Activated T-helper 17 cell treated with anti-CD3 and anti-CD28 coated beads, Interleukin-2, amount 50 U/mL, for 72 hours (primary cell): ENCODE measurements at regions not wholly inside any gene's neighbourhood (a gene's known extent, or its start where the extent isn't known, plus 50 kb on each side); places are given as distances from the start of the nearest gene placed in this dataset.

Experiments used
- ATAC-seq: fragments of 150-1000 bp; cut with Tn5 transposase; replicated peaks from 2 replicates; pipeline ENCODE4 v1.10.0; 2021; ENCODE audit warnings: mild to moderate bottlenecking, moderate library complexity
- H3K27ac Mint-ChIP-seq: one replicate; pipeline ENCODE4 v1.8.0; 2022; ENCODE audit warnings: mixed read lengths
- H3K27me3 Mint-ChIP-seq: one replicate; pipeline ENCODE4 v1.8.0; 2022; ENCODE audit warnings: mixed read lengths
- H3K36me3 Mint-ChIP-seq: one replicate; pipeline ENCODE4 v1.8.0; 2022; ENCODE audit warnings: low read depth, mild to moderate bottlenecking, mixed read lengths
- H3K4me1 Mint-ChIP-seq: one replicate; pipeline ENCODE4 v1.8.0; 2022; ENCODE audit warnings: mixed read lengths
- H3K4me3 Mint-ChIP-seq: one replicate; pipeline ENCODE4 v1.8.0; 2022; ENCODE audit warnings: mild to moderate bottlenecking, mixed read lengths
- H3K9me3 Mint-ChIP-seq: one replicate; pipeline ENCODE4 v1.8.0; 2022; ENCODE audit warnings: mixed read lengths

DNA sequence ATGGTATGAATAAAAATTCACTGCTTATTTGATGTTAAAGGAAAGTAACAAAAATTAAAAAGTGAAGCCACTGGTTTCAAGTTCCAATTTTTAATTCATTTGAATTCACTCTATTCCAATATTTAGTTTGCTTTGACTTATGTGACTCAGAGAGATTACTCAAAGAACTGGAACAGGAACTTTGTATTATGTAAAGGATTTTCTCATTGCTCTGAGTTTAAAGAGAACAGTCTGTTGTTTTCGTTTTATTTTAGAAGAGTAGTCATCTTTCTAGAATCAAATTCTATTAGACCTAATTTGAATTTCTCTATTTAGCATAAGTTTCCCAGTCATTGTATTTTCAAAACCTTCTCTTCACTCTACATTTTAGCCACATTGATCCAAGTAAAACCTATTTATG is 300.1 kb upstream of the SLC8A1 start:
- peaks cover 5% of the 10 kb centered on the region for H3K9me3 Mint-ChIP-seq
- no peak overlapping the region for H3K27ac Mint-ChIP-seq
- no peaks in the 10 kb centered on the region for H3K4me1 Mint-ChIP-seq
- H3K4me3 Mint-ChIP-seq: no peak overlapping the region
- no peaks in the 10 kb centered on the region for H3K36me3 Mint-ChIP-seq
- ATAC-seq: no peak
- no peaks in the 10 kb centered on the region for H3K27me3 Mint-ChIP-seq

DNA sequence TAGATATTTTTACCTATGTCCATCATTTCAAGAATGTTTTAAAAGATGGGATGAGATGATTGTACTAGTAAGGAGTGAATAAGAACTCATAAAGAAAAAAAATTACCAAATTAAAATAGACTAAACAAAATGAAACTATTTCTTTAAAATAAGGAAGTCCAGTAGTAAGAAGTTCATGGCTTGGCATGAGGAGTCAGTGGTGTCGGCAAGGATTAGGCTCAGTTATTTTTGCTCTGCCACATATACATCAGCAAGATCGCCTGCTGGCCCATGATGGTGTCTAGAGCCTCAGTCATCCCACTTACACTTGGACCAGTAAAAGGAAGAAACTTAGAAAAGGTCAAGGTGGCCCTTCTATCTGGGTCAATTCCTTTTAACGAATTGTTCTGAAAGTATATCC is 300.9 kb upstream of the SLC8A1 start:
- Mint-ChIP-seq H3K9me3 (no peaks in the 10 kb centered on the region), H3K27me3 (no peaks in the 10 kb centered on the region)

DNA sequence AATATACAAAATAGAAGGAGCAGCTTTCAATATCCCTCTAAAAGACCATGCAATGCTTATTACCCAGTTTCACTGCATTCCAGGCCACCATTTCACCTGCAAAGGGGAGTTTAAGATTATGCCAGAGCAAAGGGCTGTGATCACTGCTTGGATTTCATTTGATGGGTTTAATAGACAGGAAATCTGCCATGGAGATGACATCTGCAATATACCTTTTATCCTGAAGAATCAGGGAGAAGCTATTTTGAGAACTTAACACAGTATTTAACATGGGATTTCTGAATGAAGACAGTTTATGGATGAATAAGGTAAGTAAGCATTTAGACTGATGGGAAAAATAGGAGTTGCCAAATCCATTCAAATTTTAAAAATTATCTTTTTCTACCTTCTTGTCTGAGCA is 303.0 kb upstream of the SLC8A1 start:
- peaks cover 3% of the 10 kb centered on the region for H3K9me3 Mint-ChIP-seq
- H3K27ac Mint-ChIP-seq: no peak overlapping the region
- H3K4me1 Mint-ChIP-seq: no peaks in the 10 kb centered on the region
- H3K27me3 Mint-ChIP-seq: no peaks in the 10 kb centered on the region
- no peak for ATAC-seq
- H3K36me3 Mint-ChIP-seq: no peaks in the 10 kb centered on the region
- no peak overlapping the region for H3K4me3 Mint-ChIP-seq

More for the DNA sequence above, 300.9 kb upstream of the SLC8A1 start:
- no peaks in the 10 kb centered on the region for H3K36me3 Mint-ChIP-seq
- H3K4me1 Mint-ChIP-seq: no peaks in the 10 kb centered on the region
- no peak overlapping the region for H3K27ac Mint-ChIP-seq
- H3K4me3 Mint-ChIP-seq: no peak overlapping the region
- ATAC-seq: no peak

DNA sequence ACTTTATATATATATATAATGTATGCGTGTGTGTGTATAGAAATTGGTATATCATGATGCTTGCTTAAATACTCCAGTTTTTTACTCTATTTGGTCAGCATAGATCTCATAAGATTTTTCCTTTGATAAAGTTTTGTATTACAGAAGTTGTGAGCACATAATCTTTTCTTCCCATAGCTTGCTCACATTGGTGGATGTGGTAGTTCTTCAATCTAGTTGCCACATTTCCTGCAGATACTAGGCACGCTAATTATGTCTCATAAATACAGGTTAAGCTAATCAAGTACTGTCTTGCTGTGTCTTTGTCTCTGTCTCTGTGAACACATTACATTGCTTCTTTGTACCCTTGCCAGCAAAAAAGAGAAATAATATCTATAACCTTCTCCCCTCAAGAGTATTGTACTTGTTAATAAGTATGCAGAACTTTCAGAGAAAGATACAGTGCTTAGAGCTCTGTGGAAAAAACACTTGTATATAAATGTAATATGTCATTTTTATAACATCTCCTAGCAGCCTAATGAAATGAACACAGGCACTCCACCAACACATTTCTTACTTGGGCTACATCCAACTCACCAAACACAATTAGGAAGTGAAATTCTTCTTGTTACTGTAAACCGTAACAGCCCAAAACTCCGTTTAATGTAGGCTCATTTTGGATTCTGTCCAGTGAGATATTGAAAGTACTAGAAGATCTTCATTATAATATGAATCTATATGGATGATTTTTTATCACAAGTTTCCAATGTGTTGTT is 306.7 kb upstream of the SLC8A1 start:
- ATAC-seq: no peak
- H3K36me3 Mint-ChIP-seq: no peaks in the 10 kb centered on the region
- no peaks in the 10 kb centered on the region for H3K27me3 Mint-ChIP-seq
- no peak overlapping the region for H3K27ac Mint-ChIP-seq
- H3K4me3 Mint-ChIP-seq: no peak overlapping the region
- H3K9me3 Mint-ChIP-seq: peaks cover 7% of the 10 kb centered on the region
- no peaks in the 10 kb centered on the region for H3K4me1 Mint-ChIP-seq

DNA sequence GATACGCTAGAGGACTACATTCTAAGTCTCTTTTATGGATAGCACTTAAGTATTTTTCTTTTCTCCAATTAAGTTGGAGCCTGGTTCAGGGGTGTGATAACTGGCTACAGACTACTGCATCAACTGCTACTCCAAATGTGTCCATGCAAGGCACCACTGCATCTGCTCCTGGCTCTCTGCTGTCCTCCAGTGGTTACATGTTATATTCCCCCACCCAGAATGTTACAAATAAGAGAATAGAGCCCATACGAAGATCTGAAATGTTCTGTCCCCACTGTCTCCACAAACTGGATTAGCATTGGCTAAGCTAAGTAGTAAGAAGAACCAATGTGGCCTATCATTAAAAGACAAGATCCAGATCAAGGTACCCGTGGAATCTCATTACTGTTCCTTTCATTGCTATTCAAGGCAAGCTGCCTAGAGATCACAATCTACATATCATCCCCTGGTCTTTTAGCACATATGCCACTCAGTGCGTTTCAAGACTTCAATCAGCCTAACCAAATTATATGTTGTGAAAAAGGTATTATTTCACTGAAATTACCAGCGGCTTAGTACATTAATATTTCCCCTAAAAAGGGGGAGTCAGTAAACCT is 308.3 kb upstream of the SLC8A1 start:
- no peaks in the 10 kb centered on the region for H3K27me3 Mint-ChIP-seq
- H3K4me3 Mint-ChIP-seq: no peak overlapping the region
- H3K36me3 Mint-ChIP-seq: no peaks in the 10 kb centered on the region
- no peaks in the 10 kb centered on the region for H3K4me1 Mint-ChIP-seq
- H3K9me3 Mint-ChIP-seq: peaks cover 7% of the 10 kb centered on the region
- no peak for ATAC-seq
- H3K27ac Mint-ChIP-seq: no peak overlapping the region

DNA sequence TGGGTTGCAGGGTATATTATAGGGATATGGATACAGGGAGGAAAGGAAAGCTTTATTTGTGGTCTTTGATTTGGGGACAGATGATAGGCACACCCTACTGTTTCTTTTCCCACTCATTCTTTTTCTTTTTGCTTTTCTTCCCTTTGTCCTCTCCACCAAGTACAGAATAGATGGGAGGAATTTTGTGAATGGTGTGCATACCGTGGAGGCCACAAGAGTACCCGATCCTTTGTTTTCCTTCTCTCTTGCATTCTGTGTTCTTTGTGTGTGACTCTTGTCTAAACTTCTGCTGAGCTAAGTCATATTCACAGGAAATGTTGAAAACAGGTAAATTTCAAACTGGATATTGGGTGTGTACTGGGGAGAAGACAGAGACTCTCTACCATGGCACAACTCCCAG is 321.4 kb upstream of the SLC8A1 start:
- Mint-ChIP-seq H3K4me3 (no peak overlapping the region), H3K27me3 (no peaks in the 10 kb centered on the region), H3K27ac (no peak overlapping the region), H3K9me3 (no peaks in the 10 kb centered on the region), H3K4me1 (no peaks in the 10 kb centered on the region), H3K36me3 (no peaks in the 10 kb centered on the region)
- ATAC-seq: no peak

DNA sequence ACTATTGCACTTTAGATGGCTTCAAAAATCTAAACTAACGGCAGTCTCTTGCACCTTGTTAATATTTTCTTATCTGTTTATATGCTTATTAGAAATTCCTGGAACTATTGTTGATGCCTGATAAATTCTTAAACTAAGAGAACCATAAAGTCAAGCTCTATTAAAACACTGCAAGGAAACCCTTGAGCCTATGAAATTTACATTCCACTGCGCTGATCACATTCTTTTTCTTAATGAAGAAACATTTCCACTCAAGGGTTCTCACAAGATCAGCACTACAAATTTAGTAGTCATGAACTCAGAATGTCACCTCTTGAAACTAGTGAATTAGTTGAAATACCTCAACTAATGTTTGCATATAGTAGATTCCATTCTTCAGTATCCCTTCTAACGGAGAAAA is 331.8 kb upstream of the SLC8A1 start:
- no peak for ATAC-seq

DNA sequence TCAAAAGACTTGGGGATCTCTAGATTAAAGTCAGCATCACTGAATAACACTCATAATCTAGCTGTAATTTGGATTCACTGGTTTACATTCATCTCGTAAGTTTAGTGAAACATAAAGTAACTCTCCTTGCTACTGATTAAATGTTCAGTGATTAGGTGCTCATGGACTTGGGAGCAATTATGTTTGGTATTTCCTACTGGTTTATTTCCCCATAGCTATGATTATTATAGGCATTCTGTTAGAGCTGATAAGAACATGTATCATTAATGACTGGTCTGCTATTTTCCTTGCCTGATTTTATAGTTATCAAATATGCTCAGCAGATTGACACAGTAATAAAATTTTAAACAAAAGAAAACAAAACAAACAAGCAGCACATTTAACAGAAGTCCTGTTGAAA is 334.7 kb upstream of the SLC8A1 start:
- no peak overlapping the region for H3K27ac Mint-ChIP-seq
- no peaks in the 10 kb centered on the region for H3K36me3 Mint-ChIP-seq
- ATAC-seq: no peak
- no peak overlapping the region for H3K4me3 Mint-ChIP-seq
- no peaks in the 10 kb centered on the region for H3K27me3 Mint-ChIP-seq
- H3K4me1 Mint-ChIP-seq: no peaks in the 10 kb centered on the region
- peaks cover 11% of the 10 kb centered on the region for H3K9me3 Mint-ChIP-seq

More for the DNA sequence above, 331.8 kb upstream of the SLC8A1 start:
- Mint-ChIP-seq H3K4me1 (no peaks in the 10 kb centered on the region), H3K27me3 (no peaks in the 10 kb centered on the region), H3K9me3 (peaks cover 16% of the 10 kb centered on the region), H3K36me3 (no peaks in the 10 kb centered on the region), H3K4me3 (no peak overlapping the region), H3K27ac (no peak overlapping the region)

DNA sequence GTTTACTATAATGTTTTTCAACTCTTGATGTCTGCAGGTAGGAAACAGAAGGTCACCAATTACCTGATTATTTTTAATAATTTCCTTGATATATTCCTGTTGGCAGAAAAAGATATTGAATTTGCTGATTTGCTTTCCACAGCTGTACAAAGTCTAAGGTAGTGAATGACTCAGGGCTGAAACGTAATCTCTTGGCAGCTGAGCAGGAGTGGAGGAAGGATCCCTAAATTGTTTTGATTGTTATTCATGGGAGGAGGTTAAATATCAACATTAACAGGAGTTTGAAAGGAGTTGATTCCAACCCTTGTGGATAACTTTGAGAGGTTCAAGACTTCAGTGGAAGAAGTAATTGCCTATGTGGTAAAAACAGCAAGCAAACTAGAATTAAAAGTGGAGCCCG is 345.2 kb upstream of the SLC8A1 start:
- H3K4me1 Mint-ChIP-seq: no peaks in the 10 kb centered on the region
- no peak overlapping the region for H3K27ac Mint-ChIP-seq
- H3K36me3 Mint-ChIP-seq: no peaks in the 10 kb centered on the region
- no peak overlapping the region for H3K4me3 Mint-ChIP-seq
- no peaks in the 10 kb centered on the region for H3K27me3 Mint-ChIP-seq
- ATAC-seq: no peak
- no peaks in the 10 kb centered on the region for H3K9me3 Mint-ChIP-seq

DNA sequence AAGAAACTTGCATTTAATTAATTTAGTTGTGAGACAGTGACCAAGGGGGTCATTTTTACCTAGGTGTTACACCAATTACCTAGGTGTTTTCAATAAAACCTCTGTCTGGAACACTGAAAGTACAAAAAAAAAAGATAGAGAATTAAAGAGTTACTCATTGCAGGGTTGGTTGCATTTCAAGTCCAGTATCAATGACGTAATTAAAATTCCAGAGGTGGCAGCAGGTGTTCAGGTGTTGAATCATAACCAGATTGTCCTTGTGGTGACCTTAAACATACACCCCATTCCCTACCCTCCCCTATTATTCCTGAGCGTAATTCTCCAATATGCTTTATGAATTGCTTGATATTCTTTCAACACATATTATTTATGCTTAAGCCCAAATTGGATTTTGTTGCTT is 352.0 kb upstream of the SLC8A1 start:
- ATAC-seq: no peak
- H3K4me3 Mint-ChIP-seq: no peak overlapping the region
- H3K9me3 Mint-ChIP-seq: peaks cover 4% of the 10 kb centered on the region
- no peaks in the 10 kb centered on the region for H3K4me1 Mint-ChIP-seq
- H3K36me3 Mint-ChIP-seq: no peaks in the 10 kb centered on the region
- H3K27me3 Mint-ChIP-seq: no peaks in the 10 kb centered on the region
- no peak overlapping the region for H3K27ac Mint-ChIP-seq

DNA sequence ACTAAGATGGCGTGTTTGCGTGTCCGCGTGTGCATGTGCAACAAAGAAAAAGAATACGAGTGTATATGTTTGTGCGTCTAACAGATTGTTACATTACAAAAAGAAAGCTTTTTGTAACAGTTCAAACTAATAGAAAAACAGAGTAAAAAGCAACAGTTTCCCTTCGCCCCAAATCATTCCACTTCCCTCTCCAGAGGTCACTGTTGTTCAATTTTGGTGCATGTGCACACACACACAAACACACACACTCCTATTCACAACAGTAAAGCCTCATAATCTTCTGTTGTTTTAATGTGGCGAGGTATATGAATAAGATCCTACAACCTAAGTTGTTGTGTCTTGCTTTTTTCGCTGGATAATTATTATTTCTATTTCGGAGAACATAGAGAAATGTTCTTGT is 357.3 kb upstream of the SLC8A1 start:
- H3K27me3 Mint-ChIP-seq: no peaks in the 10 kb centered on the region

DNA sequence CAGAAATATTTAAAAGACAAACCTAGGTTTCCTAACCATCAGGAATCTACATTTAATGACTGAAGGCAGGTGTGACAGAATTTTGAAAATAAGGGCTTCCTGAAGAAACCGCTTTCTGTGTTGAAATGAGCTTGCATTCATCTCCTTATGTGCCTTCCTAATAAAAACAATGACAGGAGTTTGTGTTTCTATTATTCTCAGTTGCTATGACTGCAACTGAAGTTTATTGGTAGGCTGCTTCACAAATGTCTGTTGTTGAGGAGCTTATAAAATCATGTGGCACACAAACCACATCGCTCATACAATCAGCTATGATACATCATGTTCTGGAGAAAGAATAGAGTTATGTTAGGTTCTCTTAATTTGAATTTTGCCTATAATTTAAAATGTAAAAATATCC is 362.7 kb upstream of the SLC8A1 start:
- no peaks in the 10 kb centered on the region for H3K36me3 Mint-ChIP-seq
- no peaks in the 10 kb centered on the region for H3K4me1 Mint-ChIP-seq
- no peaks in the 10 kb centered on the region for H3K27me3 Mint-ChIP-seq
- no peak overlapping the region for H3K27ac Mint-ChIP-seq
- H3K9me3 Mint-ChIP-seq: peaks cover 4% of the 10 kb centered on the region
- no peak overlapping the region for H3K4me3 Mint-ChIP-seq
- no peak for ATAC-seq

More for the DNA sequence above, 357.3 kb upstream of the SLC8A1 start:
- no peak for ATAC-seq
- H3K4me1 Mint-ChIP-seq: no peaks in the 10 kb centered on the region
- no peak overlapping the region for H3K27ac Mint-ChIP-seq
- no peak overlapping the region for H3K4me3 Mint-ChIP-seq
- no peaks in the 10 kb centered on the region for H3K36me3 Mint-ChIP-seq
- H3K9me3 Mint-ChIP-seq: peaks cover 4% of the 10 kb centered on the region

DNA sequence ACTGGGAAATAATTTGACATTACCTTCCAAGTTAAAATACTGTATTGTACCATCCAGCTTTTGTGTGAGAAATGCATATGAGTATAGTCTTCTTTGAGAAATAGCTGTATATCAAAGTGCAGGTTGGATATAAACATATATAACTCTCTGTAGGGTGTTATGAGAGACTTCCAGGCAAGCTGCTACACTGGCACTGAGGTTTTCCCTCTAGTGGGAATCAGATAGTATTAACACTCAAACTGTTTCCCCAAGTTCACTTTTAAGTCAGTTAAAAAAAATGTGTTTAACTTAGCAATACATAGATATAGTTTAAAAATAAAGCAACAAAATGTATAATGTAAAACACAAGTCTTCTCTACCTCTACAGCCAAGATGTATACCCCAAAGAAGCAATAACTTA is 368.4 kb upstream of the SLC8A1 start:
- no peaks in the 10 kb centered on the region for H3K27me3 Mint-ChIP-seq
- no peak overlapping the region for H3K27ac Mint-ChIP-seq
- ATAC-seq: no peak
- no peaks in the 10 kb centered on the region for H3K36me3 Mint-ChIP-seq
- peaks cover 10% of the 10 kb centered on the region for H3K9me3 Mint-ChIP-seq
- H3K4me3 Mint-ChIP-seq: no peak overlapping the region
- no peaks in the 10 kb centered on the region for H3K4me1 Mint-ChIP-seq

DNA sequence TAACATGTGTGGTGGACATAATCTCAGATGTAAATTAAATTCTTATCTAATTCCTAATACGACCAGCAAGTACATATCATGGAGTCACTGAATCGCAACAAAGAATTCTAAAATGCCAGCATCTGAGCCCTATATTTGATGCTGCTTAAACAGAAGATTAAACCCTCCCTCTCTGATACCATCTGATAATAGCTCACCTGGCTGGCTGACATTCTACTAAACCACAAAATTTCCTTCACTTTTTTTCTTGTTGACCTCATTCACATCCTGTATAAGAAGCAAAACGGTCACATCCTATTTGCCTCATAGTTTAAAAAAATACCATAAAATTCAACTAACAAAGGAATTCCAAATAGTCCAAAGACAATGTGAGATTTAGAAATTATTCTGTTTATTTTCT is 371.6 kb upstream of the SLC8A1 start:
- Mint-ChIP-seq H3K4me3 (no peak overlapping the region), H3K4me1 (no peaks in the 10 kb centered on the region), H3K9me3 (peaks cover 6% of the 10 kb centered on the region), H3K27ac (no peak overlapping the region), H3K27me3 (no peaks in the 10 kb centered on the region), H3K36me3 (no peaks in the 10 kb centered on the region)
- ATAC-seq: no peak

DNA sequence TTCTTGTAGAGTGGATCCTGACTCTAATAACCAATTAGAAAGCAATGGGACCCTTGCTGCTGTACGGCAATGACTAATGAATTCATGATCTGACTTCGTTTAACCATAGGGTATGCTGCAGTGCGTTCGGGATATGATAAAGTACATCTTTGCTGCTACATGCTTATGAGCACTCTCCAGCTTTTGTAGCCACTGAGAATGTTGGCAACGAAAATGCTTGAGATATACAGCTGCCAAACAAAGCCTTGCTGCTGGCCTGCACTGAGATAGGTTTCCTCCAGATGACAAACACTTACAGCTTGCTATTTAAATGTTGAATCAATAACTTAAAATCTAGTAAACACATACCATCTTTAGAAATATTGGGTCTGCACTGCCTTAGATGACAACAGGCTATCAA is 372.4 kb upstream of the SLC8A1 start:
- no peaks in the 10 kb centered on the region for H3K4me1 Mint-ChIP-seq
- H3K9me3 Mint-ChIP-seq: peaks cover 6% of the 10 kb centered on the region
- H3K27ac Mint-ChIP-seq: no peak overlapping the region
- no peak for ATAC-seq
- no peaks in the 10 kb centered on the region for H3K36me3 Mint-ChIP-seq
- no peak overlapping the region for H3K4me3 Mint-ChIP-seq
- no peaks in the 10 kb centered on the region for H3K27me3 Mint-ChIP-seq
